Embryonic facial prominence (tissue), 1 donor: ENCODE measurements at regions not wholly inside any gene's neighbourhood (a gene's known extent, or its start where the extent isn't known, plus 50 kb on each side); places are given as distances from the start of the nearest gene placed in this dataset.
A peak's percentile ranks its signal among the peaks of the same experiment; 100 is the strongest.

Source experiments
- DNase-seq: peaks from one replicate; pipeline ENCODE4 v3.0.0-alpha.2; 2016; ENCODE audit errors: extremely low spot score

DNA sequence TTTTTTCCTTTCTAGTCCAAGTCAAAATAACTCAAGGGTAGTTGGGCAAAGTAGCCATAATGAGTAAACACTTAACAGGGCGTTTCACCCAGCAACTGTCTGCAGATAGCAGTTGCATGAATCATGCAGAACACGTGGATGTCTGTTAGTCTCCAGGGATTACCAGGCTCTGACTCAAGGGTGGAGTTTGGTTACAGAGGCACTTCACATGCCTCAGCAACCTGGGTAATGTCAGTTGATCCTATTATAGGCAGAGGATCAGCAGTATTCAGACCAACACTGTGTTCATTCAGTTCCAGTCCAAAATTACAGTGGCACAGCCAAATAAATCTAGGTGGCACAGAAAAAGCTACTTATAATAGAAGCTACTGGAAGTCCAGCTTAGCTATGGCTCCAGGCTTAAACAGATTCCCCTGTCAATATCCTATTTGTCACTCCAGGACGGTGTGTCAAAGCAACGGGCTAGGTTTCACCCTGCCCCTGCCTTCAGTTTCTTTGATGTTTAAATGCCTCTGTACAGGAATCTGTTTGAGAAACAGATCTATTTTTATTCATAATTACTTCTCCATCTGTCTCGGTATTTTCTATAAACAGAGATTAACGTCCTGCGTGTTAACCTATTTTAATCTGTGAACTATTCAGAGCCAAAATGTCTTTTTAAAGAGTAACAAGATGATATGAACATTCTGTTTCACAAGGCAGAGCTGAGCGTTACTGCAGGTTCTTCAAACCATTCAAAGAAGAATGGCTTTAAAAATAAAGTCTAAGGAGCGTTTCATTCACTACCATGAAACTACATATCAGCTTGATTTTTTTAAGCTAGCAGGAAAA is 162.6 kb upstream of the AKR1E2 start:
- peak; percentile 22 for DNase-seq

DNA sequence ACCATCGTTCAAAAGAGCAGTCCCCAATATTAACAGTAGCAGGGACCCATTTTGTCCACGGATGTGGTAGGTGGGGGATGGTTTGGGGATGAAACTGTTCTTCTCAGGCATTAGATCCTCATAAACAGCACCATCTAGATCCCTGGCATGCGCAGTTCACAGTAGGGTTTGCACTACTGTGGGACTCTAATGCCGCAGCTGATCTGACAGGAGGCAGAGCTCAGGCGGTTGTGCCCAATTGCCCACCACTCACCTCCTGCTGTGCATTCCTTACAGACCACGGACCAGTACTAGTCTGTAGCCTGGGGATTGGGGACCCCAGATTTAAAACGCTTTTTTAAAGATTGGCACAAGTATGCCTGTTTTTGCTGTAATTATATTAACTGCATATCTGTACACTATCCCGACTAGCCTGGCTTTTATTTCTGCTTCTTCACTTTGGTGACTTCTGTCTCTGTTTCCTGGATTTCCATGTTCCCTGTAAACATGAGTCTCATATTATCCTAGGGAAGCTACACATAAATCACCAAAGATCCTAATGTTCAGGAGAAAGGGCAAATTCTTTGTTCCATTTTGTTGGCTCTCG is 163.3 kb upstream of the AKR1E2 start:
- DNase-seq: no peak

DNA sequence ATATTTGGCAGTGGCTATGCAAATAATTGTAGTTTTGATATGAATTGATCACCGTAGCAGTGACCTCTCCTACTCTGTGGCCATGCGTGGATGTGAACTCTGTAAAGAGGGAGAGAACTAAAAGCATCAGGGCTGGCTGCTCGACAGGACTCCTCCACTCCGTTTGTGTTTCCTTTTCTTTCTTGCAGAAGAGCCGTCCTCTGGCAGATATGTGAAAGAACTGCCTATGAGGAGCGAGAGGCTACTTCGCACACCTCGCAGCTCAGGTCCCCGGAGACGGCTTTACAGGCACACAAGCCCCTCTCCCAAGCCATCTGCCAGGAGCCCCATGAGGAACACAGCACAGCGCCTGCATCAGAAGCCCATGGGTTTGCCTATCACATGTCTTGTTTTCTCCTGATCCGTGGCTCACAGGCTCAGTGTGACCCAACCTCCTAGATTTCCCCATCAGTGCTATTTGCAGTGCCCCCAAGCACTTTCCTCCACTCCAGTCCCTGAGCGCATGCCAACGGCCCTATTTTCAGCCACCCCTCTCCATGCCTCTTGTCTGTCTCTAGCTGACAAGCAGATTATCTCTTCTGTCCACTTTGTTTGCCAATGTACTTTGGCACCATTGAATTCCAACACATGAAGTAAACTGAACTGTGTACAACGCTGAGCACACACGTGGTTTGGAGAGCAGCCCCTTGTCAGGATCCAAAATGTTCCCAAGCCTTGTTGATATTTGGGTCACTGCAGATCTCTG is 164.3 kb upstream of the AKR1E2 start:
- DNase-seq: no peak

DNA sequence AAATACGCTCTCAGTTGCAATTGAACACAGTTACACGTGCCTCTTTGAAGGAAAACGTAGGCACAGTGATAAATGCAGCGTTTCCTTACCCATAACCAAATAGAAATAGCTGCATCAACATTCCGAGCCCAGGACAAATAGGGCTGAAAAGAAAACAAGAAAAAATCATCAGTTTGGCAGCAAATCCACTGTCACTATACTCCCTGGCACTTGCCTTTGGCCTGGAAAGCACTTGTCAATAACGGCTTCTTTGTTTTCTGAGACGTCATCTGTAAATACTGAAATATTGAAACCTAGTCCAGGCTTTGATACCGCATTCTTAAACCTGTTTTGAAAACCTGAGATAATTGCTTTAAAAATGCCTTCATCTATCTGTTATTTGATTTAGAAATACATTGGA is 167.2 kb upstream of the AKR1E2 start:
- DNase-seq: no peak

DNA sequence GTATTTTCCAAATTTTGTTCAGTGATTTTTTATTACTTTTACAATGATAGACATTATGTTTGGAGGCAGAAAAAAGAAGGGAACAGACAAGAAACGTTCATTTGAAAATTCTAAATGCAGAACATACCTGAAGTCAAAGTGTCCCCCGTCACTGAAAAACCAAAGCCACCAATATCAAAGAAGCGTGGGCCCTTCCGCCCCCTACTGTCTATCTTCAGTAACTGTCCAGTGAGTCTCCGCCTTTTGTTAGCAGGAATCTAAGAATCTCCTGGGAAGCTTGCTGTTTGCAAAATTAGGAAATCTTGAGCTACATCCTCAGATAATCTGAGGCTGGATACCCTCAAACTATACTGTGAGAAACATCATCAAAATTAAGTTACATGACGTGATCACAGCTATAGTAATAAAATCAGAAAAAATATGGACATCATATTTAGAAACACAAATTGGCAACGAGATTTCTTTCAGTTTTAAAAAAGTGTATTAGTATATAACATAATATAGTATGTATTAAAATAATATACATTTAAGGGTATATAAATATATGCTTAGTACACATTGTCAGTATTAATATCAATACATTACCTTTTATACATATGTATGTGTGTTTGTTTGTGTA is 169.3 kb upstream of the AKR1E2 start:
- DNase-seq: no peak

DNA sequence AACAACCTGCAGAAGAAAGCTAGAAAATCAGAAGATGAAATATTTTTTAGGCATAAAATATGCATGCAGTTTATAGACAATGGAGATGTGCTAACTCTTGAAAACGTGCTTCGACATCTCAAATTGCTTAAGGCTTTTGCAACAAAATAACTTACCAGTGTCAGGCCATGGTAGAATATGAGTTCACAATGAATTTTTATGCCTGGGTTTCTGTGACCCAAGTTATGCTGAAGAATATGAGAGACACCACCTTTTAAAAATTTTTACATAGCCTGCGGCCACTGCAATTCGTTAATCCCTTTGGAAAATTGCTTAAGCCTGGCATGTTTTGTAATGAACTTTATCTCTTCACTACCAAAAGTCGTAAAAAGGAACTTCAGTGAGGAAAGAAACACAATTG is 170.1 kb upstream of the AKR1E2 start:
- no peak for DNase-seq

DNA sequence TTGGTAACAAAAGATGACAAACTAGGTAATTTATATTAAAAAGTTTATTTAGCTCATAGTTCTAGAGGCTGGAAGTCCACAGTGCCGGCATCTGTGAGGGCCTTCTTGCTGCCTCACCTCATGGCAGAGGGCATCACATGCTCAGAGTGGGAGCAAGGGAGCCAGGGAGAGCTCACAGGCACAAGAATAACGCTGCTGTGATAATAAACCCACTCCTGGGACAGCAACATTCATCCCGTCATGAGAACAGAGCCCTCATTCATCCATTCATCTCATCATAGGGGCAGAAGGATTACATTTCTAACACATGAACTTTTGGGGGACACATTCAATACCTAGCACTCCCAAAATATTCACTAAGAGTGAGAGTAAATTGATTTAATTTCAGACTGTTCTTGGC is 170.6 kb upstream of the AKR1E2 start:
- no peak for DNase-seq

DNA sequence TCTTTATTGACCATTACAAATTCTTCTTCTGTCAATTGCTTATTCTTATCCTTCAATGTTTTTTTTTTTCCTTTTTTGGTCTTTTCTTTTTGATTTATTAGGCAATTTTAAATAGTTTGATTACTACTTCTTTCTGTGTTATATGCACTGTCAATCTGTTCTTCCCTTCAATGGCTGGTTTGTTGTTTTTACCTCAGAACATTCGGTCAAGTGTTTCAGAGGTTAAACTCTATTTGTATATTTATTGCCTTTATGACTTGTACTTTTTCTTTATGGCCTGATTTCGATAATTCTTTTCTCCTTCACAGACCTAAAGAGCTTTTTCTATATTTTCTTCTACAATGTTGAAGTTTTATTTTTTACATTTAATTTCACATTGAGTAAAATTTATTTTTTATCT is 171.5 kb upstream of the AKR1E2 start:
- DNase-seq: no peak

DNA sequence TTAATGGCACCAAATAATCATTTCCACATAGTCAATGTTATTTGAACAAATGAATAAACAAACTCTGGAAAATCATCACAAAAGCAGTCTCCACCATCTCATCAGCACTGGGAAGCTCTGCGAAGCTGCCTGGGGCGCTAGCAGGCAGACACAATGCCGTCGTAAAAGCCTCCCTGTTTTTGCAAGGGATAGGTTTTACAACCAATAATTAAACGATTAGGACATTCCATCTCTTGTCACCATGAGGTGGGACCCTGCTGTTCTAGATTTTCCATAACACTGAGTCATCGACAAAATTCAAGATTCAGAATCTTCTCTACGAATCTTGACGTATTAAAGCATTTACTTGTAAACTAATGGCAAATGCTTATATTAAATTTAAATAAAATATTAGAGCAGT is 172.8 kb upstream of the AKR1E2 start:
- no peak for DNase-seq

DNA sequence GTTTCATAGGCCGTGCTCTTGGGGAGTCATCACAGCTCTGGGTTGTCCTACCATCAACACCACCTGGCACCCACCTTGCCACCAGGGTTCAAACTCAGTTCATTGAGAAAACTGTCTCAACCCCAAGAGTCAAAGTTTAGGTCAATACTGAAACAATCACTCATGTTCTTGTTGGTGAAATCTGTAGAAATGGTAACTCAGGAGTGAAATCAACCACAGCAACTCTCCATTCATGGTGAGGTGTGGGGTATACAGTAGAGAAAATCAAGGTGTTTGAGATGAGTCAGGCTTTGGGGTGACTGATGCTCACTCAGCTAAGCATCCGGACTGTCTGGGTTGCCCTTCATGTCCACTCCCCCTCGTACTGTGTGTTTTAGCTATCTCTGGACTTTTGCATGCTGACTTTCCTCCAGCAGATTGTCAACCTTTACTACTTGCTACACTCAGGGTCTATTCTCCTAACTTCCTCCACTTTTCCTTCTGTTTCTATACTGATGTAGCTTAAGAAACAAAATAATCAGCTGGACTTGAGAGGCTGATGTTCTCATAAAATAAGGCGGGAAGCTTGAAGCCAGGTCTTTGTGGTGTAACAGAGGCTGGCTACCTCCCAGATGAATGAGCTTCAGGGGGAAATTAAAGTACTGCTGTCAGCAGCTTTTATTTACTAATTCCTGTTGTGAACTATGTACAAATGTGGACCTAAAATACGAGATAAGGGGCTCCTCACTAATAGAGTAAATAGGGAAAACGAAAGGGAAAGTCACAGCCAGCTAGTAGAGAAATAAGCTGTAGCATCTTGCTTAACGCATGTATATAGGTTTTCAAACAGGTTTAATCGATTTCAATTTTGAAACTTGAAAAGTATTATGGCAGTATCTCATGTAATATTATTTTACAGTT is 173.6 kb upstream of the AKR1E2 start:
- no peak for DNase-seq

DNA sequence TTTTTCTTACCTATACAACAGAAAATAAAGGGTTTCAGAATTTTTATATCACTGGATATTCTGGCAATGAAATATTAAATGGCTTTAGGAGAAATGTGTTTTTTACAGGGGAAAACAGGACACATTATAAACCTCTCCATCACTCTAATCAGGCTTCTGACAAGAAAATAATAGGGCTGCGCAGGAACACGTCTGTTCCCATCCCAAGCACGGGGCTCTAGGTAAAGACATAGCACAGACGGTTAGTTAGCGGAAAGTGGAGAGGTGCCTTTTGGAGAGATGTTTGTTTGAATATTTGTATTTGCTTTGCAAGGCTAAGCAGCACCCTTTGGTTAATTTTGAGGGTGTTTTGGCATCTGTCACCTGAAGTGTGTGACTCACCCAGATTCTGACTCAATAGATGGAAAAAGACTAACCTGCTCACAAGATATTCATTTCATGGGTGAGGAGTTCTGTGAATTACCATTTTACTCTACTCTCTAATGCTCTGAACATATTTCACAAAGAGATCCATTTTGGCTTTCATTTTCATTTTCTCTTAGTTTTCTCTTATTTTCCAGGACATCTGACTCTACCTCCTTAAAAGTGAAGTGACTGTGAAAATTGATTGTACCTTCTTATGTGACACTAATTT is 174.5 kb upstream of the AKR1E2 start:
- no peak for DNase-seq

DNA sequence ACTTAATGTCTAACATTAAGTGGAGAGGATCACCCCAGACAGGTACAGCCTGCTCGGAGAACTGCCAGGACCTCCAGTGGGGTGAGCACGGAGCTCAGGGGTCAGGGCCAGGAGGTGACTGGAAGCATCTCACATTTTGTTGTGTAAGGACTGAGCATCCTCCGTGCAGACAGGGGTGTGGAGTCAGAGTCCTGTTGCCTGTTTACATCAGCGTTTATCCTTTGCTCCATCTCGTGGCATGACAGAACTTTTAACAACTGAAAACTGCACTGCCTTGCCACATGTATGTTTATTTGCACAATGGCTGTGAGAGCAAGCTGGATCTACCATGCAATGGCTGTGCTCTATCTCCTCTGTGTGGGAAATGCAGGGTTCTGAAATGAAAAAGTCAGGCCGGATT is 175.4 kb upstream of the AKR1E2 start:
- no peak for DNase-seq

DNA sequence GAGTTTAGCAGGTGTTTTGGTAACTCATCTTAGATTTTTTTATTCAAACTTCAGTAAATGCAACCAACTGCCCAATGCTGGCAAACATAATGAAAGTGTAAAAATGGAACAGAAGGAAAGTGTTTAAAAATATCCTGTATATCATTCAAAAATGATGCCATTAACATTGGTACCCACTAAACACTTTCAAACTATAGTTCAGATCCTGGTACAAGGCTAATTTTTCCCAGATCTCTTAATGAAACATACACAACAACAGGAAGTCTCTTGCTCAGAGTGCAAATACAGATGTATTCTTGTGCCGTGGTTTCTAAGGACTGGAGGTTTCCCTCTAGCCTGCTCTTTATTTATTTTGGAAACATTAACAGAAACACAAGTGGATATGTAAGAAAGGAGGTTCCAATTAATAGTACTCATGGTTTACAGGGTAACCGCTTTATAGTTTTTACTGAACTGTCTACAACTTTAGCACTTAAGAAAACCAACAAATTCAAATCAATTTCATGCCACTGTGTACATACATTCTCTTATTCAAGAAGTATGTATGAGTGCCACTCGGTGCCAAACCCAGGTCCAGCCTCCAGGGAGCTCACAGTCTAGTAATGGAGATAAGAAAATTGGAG is 176.0 kb upstream of the AKR1E2 start:
- no peak for DNase-seq

DNA sequence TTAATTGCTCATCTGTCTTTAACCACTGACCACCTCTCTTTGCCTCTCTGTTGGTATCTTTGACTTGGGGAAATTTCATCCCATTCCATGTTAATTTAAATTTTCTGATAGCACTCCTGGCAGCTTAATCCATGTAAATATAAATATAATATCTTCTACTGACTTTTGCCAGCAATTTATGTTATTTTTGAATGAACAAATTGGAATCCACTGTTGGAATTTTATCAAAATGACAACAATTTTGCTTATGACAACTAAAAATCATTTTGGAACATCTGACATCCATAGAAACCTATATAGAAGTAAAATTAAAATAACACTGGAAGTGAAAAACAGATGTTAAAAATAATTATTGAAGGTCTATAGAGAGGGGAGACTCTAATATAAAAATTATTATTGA is 176.5 kb upstream of the AKR1E2 start:
- no peak for DNase-seq

DNA sequence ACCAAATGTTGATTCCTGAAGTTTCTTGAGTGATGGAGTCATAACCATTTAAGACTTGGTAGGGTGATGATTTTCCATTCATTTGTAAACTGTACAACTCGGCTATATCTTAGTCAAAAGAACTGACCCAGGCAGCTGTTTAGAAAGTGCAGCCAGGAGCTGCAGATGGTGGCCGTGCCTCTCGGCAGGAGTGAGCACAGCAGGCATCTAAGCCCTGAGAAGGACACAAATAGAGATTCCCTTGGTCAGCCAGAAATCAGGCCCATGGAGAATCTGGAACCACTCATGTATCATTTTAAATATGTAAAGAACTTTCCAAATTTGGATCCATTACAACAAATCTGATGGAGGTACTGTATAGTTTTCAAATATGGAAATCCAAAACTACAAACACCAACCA is 177.0 kb upstream of the AKR1E2 start:
- DNase-seq: no peak

DNA sequence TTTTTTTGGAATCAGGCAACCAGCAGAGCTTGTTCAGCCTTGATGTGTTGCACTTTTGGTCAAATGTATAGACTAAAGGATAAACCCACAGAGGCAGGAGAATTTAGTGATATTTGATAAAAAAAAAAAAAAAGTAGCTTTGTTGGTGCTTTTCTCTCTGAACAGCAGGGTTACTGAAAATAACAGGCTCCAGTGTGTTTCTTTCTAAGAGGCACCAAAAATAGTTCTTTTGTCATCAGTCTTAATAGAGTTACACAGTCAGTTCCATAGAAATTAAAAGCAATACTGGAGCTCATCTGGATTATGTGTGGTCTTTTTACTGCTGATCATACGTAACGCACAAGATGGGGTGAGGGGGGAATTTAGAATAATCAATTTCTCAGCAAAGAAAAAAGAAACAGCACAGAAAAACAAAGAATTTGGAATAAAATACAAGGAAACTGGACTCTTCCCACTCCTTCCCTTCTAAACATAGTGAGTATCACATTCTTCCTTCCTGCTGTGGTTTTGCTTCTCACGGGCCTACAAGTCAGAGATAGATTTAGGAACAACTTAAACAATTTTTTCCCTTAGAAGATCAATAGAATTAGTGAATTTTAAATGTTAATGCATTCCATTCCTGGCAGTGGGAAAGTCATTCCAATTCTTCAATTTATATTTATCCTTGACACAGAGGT is 178.8 kb upstream of the AKR1E2 start:
- no peak for DNase-seq

DNA sequence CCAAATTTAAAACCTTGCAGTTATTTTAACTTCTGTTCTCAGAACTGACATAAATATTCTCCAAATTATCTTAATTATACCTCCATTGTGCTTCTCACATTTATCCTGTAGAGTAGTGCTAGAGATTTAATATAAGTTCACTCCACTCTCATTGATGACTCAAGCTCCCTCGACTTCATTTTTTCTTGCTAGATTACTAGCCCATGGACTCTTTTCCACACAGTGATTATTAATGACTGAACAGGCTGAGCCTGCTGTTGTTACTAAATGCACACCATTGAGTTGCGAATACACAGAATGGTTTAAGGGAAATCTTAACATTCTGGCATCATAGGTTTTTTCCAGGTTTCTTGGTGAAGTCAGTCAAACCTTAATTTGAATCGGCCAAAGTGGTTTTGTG is 179.5 kb upstream of the AKR1E2 start:
- DNase-seq: no peak

DNA sequence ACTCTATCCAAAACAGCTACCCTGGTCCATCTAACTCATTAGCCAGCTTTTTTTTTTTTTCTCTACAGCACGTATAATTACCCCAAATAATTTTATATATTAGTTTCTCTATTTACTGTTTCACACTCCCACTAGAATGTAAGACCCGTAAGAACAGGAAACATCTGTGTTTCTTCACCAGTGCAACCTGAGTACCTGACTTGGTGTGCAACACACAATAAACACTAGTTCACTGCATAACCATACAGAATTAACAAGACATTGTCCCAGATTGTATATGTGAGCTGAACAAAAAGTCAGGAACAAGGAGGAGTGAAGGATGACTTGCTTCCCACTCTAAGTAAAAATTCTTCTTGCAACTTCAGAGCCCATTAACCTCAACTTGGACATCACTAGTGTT is 180.2 kb upstream of the AKR1E2 start:
- no peak for DNase-seq

DNA sequence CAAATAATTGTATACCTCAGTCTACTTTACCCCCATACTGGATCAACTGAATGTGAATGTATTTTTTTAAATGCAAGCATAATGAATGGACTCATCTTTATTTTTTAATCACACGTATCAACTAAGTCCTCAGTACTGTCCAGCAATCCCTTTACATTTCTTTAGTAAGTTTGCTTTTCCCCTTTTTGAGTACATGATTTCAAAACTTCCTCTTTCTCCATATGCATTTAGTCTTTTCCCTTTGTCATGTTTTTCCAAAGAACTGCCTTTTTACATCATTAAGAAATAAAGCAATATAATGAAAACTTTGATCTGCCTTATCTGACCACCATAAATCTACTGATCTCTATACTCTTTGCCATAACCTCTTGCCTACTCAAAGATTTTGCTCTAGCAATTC is 182.5 kb upstream of the AKR1E2 start:
- DNase-seq: no peak

DNA sequence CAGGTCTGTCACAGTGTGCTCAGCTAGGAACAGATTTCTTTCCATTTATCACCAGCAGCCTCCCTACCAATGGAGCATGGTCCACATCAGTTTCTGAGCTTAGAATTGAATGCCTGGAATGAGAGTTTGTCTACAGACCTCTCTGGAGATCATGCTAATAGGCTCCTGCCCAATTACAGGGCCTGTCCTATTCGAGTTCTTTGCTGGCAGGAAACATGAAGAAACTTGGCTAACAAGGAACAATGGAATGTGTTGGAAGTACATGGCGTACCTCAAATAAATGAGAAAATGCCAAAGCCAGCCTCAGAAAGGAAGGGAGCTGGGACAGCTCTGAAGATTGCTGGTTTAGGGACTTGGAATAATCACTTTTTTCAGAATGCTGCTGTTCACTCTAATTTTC is 186.0 kb upstream of the AKR1E2 start:
- no peak for DNase-seq
